Right lobe of liver (tissue), 4 donors: ENCODE measurements at regions not wholly inside any gene's neighbourhood (a gene's known extent, or its start where the extent isn't known, plus 50 kb on each side); places are given as distances from the start of the nearest gene placed in this dataset.

Source experiments
- POLR2A ChIP-seq: fragments of 450-650 bp; IDR thresholded peaks from one replicate; pipeline ENCODE4 v1.6.1; 2017; ENCODE audit warnings: antibody characterized with exemption, mild to moderate bottlenecking
- TF ChIP-seq, protein P1 (sequence below), 4 donors: fragments of 200-600 bp in 3 of 4; fragments of 450-650 bp in 1 of 4; IDR thresholded peaks; one replicate each; pipeline versions ENCODE4 v1.5.1 to v1.8.0; 2016 to 2022; ENCODE audit warnings: antibody characterized with exemption in 4 of 4, mild to moderate bottlenecking in 2 of 4
- donor health status: DM: no; HTN: no; CAD: no.
- donor health status: DM: no; HTN: no; CAD: no.
- donor health status: DM: no; HTN: yes; CAD: no.

DNA sequence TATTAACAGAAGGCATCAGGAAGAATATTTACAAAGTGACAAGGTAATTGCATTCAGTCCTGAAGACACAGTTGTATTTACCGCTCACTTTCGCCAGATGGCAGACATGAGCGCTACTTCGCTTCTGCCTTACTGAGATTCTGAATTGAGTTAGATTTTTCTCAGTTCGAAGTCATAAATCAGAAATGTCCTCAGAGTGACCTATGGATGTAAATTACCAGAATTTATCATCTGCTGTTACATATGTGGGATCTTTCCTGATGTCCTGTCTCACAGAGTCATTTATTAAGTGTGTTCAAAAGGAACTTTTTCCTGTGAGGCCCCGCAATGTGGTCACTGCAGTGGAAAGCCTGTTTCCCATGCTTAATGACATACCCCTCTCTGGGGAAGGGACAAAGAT, 97.3 kb upstream of the DCLK2 start:
- TF ChIP-seq, protein P1, sequence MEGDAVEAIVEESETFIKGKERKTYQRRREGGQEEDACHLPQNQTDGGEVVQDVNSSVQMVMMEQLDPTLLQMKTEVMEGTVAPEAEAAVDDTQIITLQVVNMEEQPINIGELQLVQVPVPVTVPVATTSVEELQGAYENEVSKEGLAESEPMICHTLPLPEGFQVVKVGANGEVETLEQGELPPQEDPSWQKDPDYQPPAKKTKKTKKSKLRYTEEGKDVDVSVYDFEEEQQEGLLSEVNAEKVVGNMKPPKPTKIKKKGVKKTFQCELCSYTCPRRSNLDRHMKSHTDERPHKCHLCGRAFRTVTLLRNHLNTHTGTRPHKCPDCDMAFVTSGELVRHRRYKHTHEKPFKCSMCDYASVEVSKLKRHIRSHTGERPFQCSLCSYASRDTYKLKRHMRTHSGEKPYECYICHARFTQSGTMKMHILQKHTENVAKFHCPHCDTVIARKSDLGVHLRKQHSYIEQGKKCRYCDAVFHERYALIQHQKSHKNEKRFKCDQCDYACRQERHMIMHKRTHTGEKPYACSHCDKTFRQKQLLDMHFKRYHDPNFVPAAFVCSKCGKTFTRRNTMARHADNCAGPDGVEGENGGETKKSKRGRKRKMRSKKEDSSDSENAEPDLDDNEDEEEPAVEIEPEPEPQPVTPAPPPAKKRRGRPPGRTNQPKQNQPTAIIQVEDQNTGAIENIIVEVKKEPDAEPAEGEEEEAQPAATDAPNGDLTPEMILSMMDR (IDR thresholded peaks at IDR 0.05): peak; percentile 72 to 80 (median 76)
- no peak for TF ChIP-seq POLR2A
